H1 (cell line): ENCODE measurements at regions not wholly inside any gene's neighbourhood (a gene's known extent, or its start where the extent isn't known, plus 50 kb on each side); places are given as distances from the start of the nearest gene placed in this dataset.

Experiments used
- ASH2L ChIP-seq: fragments of 200-600, 300-600 bp; sonication (generic); IDR thresholded peaks from one replicate; pipeline ENCODE4 v1.7.1; 2017; ENCODE audit warnings: low read length
- NANOG ChIP-seq: IDR thresholded peaks from 2 replicates; pipeline ENCODE4 v1.6.1; 2011; ENCODE audit warnings: low read length, low read depth, mild to moderate bottlenecking, inconsistent platforms; ENCODE audit not compliant: insufficient read depth, poor library complexity, severe bottlenecking
- RNF2 ChIP-seq: fragments of 200-900, 300-1000 bp; sonication (generic); IDR thresholded peaks from 2 replicates; pipeline ENCODE4 v1.7.1; 2016; ENCODE audit warnings: borderline replicate concordance, low read depth, mild to moderate bottlenecking, antibody characterized with exemption, low read length; ENCODE audit not compliant: poor library complexity, severe bottlenecking; ENCODE audit errors: missing control alignments
- TF ChIP-seq, protein P1 (sequence below): fragments of 300-600 bp; sonication (generic); IDR thresholded peaks from 2 replicates; pipeline ENCODE4 v1.7.1; 2012; ENCODE audit warnings: low read length, moderate library complexity, mild to moderate bottlenecking, inconsistent platforms; ENCODE audit not compliant: insufficient replicate concordance
- TF ChIP-seq, protein P2 (sequence below): IDR thresholded peaks from 2 replicates; pipeline ENCODE4 v1.6.1; 2012; ENCODE audit warnings: inconsistent platforms

DNA sequence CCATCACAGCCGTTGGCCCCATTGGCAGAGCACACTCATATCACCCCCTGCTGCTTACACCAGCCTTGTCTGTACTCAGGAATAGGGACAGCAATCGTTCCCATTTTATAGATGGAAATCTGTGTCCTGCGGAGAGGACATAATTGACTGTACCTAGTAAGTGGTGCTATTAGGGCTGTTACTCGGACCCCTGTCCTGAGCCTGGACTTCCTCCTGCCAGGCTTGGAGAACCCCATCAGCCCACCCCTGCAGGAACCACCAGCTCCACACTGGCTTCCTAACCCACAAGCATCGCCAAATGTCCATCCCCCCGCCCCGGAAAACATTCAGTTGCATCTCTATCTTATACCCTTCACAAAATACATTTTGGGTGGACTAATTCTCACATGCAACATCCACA, 139.8 kb upstream of the RET start (continued):
- TF ChIP-seq, protein P1, sequence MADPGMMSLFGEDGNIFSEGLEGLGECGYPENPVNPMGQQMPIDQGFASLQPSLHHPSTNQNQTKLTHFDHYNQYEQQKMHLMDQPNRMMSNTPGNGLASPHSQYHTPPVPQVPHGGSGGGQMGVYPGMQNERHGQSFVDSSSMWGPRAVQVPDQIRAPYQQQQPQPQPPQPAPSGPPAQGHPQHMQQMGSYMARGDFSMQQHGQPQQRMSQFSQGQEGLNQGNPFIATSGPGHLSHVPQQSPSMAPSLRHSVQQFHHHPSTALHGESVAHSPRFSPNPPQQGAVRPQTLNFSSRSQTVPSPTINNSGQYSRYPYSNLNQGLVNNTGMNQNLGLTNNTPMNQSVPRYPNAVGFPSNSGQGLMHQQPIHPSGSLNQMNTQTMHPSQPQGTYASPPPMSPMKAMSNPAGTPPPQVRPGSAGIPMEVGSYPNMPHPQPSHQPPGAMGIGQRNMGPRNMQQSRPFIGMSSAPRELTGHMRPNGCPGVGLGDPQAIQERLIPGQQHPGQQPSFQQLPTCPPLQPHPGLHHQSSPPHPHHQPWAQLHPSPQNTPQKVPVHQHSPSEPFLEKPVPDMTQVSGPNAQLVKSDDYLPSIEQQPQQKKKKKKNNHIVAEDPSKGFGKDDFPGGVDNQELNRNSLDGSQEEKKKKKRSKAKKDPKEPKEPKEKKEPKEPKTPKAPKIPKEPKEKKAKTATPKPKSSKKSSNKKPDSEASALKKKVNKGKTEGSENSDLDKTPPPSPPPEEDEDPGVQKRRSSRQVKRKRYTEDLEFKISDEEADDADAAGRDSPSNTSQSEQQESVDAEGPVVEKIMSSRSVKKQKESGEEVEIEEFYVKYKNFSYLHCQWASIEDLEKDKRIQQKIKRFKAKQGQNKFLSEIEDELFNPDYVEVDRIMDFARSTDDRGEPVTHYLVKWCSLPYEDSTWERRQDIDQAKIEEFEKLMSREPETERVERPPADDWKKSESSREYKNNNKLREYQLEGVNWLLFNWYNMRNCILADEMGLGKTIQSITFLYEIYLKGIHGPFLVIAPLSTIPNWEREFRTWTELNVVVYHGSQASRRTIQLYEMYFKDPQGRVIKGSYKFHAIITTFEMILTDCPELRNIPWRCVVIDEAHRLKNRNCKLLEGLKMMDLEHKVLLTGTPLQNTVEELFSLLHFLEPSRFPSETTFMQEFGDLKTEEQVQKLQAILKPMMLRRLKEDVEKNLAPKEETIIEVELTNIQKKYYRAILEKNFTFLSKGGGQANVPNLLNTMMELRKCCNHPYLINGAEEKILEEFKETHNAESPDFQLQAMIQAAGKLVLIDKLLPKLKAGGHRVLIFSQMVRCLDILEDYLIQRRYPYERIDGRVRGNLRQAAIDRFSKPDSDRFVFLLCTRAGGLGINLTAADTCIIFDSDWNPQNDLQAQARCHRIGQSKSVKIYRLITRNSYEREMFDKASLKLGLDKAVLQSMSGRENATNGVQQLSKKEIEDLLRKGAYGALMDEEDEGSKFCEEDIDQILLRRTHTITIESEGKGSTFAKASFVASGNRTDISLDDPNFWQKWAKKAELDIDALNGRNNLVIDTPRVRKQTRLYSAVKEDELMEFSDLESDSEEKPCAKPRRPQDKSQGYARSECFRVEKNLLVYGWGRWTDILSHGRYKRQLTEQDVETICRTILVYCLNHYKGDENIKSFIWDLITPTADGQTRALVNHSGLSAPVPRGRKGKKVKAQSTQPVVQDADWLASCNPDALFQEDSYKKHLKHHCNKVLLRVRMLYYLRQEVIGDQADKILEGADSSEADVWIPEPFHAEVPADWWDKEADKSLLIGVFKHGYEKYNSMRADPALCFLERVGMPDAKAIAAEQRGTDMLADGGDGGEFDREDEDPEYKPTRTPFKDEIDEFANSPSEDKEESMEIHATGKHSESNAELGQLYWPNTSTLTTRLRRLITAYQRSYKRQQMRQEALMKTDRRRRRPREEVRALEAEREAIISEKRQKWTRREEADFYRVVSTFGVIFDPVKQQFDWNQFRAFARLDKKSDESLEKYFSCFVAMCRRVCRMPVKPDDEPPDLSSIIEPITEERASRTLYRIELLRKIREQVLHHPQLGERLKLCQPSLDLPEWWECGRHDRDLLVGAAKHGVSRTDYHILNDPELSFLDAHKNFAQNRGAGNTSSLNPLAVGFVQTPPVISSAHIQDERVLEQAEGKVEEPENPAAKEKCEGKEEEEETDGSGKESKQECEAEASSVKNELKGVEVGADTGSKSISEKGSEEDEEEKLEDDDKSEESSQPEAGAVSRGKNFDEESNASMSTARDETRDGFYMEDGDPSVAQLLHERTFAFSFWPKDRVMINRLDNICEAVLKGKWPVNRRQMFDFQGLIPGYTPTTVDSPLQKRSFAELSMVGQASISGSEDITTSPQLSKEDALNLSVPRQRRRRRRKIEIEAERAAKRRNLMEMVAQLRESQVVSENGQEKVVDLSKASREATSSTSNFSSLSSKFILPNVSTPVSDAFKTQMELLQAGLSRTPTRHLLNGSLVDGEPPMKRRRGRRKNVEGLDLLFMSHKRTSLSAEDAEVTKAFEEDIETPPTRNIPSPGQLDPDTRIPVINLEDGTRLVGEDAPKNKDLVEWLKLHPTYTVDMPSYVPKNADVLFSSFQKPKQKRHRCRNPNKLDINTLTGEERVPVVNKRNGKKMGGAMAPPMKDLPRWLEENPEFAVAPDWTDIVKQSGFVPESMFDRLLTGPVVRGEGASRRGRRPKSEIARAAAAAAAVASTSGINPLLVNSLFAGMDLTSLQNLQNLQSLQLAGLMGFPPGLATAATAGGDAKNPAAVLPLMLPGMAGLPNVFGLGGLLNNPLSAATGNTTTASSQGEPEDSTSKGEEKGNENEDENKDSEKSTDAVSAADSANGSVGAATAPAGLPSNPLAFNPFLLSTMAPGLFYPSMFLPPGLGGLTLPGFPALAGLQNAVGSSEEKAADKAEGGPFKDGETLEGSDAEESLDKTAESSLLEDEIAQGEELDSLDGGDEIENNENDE = no peak
- TF ChIP-seq ASH2L (no peak), NANOG (no peak), RNF2 (no peak)
- TF ChIP-seq, protein P2, sequence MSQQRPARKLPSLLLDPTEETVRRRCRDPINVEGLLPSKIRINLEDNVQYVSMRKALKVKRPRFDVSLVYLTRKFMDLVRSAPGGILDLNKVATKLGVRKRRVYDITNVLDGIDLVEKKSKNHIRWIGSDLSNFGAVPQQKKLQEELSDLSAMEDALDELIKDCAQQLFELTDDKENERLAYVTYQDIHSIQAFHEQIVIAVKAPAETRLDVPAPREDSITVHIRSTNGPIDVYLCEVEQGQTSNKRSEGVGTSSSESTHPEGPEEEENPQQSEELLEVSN = no peak
- TF ChIP-seq, all 59 proteins: peak for 0
